ENCODE measurements at regions not wholly inside any gene's neighbourhood (a gene's known extent, or its start where the extent isn't known, plus 50 kb on each side); places are given as distances from the start of the nearest gene placed in this dataset.

DNA sequence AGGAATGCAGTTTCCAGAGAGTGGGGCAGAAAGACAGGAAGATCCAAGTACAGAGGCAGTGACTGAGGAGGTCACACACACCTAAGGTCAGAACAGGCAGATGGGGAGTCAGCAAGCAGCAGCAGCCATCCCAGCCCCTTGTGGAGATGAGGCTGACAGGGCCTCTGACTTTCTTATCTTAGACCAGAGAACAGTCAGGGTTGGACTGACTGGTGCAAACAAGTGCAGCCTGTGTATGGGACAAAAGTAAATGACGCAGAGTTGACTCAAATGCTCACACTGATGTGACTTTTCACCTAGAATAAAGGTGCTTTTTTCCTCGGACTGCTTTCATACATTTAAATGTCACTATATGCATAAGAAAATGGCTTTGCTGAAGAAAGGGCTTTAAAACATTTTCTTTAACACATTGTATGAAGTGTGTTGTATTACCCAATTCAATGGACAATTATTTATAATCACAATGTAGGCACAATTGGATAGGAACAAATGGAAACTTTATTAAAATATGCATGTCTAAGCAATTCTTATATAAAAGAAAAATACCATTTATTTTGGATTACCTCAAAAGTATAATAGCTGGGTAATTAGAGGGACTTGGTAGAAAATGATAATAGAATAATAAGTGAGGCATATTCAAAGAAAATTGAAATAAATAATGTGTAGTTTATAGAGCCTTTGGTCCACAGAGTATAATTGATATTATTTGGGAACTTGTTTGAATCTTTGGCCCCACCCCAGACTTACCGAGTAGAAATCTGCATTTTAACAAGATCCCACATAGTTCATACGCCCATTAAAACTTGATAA, 1321.5 kb upstream of the CELF4 start:
- in situ Hi-C loops (cut with HindIII; ENCODE audit: low sequenced_read_pairs): no loop called here

DNA sequence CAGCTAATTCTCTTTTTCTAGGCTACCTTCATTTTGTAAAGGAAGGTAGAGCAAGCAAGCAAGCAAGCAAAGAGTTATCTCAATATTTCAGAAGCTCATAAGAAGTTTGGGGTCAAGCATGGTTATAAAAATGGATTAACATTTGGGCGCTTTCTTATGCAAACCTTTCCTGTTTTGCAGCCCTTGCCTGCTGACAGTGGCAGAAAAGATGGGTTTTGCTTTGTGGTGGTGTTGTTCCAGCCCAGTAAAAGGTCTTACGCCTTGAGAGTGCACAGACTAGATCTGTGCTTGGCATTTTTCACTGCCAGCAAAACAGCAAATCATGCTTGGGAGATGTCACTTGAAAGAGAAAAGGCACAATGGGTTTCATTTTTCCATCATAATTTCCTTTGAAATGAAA, 1320.6 kb upstream of the CELF4 start:
- in situ Hi-C loops (cut with HindIII; ENCODE audit: low sequenced_read_pairs): no loop called here

DNA sequence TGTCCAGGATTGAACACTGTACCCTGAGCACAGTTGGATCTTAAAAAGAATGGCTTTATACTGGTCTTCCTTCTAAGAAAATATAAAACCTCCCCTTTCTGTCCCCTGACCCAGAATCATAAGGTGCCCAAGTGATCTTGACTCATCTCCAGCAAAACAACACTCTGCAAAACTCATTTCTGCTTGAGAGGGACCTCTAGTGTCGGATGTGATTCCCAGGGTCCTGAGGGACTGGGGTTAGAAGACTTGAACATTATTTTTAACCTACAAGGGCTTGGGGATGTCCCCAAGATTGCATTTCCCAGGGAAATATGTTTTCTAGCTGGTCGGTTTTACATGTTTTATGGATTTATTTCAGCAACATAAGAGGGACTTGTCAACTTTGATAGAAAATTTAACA, 1318.5 kb upstream of the CELF4 start:
- in situ Hi-C loops (cut with HindIII; ENCODE audit: low sequenced_read_pairs): no loop called here

DNA sequence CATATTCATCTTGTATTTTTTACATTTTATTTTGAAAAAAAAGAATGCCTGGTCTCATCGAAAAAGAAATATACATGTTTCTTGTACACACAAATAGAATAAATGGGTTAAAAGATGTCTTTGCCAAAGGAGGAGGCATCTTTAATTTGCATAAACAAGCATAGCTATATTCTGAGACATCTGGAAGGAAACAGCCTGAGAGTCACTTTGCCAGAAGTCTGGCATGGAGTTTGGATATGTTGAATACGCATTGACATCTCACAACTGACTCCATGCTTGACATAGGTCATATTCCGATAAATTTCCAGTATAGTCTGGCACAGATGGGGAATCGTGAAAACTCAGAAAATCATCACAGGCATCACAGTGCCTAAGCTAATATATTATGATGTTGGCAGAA, 1317.5 kb upstream of the CELF4 start:
- in situ Hi-C loops (cut with HindIII; ENCODE audit: low sequenced_read_pairs): no loop called here

DNA sequence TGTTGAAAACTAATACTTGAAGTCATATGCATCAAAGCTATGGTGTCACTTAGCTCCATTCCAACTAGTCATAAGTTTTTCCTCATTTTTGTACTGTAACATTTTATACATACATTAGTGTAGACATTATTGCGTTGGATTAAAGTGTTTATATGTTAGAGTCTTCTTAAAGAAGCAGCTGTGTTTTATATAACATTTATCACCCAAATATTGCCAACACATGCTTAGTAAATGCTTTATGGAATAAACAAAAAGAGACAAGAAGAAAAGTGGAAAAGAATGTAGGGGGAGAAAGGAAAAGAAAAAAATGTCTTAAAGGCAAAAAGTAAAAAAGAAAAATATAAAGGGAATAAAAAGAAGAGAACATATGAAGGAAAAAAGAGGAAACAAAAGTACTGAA, 1314.3 kb upstream of the CELF4 start:
- in situ Hi-C loops (cut with HindIII; ENCODE audit: low sequenced_read_pairs): no loop called here

DNA sequence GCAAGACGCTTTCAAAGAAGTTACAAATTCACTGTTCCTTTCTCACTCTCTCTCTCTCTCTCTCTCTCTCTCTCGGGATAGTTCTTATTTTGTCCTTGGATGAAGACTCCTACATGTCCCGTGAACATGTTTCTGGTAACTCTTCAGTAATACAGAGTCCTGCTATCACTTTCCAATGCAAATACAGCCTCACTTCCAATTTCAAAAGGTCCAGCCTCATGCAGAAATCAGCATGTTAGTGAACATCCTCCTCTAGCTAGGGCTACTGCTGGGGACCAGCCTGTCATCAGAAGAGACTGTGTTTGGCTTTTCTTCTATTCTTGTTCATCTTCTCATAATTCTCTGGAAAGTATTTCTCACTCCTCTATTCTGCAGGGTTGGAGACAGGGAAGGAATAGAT, 1306.7 kb upstream of the CELF4 start:
- in situ Hi-C loops (cut with HindIII; ENCODE audit: low sequenced_read_pairs): no loop called here

DNA sequence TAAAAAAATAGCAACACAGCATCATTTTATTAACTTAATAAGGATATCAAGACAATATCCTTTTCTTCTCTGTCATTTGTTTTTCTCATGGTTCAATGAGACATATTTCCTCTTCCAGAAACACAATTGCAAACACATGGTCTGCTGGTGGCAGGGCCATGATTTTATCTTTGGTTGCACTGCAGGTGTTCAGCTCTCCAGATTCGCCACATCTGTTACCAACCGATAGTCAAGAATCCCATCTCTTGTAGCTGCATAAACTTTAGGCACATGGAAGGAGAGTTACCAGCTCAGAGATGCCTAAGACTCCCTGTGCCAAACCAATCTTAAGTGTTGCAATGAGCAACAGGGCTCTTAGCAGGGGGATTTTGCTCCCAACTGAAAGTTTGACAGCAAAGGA, 1303.2 kb upstream of the CELF4 start:
- in situ Hi-C loops (cut with HindIII; ENCODE audit: low sequenced_read_pairs): no loop called here

DNA sequence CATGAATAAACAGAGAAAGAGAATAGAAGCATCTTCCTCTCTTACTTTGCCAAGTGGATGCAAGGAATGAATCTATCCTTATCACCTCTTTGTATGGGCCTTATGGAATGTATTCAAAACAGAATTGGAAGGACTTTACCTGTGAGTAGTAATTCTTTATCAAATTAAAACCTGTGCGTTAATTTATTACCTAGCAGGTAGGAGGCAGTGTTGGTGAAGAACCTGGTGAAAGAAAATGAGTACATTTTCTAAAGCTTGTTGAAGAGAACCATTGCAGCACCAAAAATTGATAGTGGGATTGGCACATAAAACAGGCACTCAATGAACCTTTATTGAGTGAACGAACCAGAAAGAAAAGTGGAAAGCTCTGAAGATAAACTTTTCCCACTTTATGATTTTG, 1302.1 kb upstream of the CELF4 start:
- in situ Hi-C loops (cut with HindIII; ENCODE audit: low sequenced_read_pairs): no loop called here

DNA sequence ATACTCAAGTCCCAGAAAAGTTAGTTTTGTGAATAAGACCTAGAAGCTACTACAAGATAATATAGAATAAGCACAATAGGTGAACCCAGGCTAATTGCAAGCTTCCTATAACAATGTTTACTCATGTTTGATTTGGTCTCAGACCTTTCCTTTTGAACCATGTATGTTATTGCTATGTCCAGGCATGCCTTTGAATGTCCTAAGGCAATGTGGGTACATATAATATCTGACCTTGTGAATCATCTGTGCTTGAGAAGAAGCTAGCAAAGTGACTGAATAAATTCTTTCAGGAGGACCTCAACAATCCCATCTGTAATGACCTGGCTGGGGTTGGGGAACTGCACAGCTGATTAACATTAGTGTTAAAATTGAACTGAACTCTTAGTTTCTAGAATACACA, 1285.9 kb upstream of the CELF4 start:
- in situ Hi-C loops (cut with HindIII; ENCODE audit: low sequenced_read_pairs): no loop called here

DNA sequence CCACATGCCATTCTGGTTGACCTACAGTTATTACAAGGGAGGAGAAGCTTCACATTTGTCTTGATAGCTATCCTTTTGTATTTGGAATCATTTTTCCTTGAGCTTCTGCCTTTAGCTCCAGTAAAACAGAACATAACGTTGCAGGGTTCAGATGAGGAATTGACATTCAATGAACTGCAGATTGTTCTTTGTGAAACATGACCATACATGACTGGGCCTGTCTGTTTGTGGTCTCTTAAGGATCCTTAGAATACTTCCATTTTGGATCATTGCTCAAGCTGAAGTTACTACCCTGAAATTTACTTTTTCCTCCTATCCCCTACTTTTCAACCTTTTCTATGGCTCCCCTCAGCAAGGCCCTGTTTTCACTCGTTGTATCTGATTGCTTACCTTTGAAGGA, 1281.7 kb upstream of the CELF4 start:
- in situ Hi-C loops (cut with HindIII; ENCODE audit: low sequenced_read_pairs): no loop called here

DNA sequence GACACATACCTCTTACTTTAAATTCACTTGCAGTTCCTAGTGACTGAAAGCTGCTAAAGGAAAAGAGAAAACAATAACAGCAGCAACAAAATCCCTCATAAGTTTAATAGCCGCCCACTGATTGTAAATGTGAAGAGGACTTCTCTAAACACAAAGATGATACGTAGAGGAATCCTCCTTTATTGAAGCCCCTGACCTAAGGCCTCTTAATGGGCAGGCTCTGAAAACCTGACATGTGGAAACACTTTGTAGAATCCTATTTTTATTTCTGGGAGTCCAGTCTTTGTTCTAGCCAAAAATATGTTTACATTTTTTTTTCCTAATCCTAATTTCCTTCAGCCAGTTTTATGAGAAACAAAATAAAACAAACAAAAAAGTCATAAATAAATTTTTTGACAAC, 1277.7 kb upstream of the CELF4 start:
- in situ Hi-C loops (cut with HindIII; ENCODE audit: low sequenced_read_pairs): no loop called here

DNA sequence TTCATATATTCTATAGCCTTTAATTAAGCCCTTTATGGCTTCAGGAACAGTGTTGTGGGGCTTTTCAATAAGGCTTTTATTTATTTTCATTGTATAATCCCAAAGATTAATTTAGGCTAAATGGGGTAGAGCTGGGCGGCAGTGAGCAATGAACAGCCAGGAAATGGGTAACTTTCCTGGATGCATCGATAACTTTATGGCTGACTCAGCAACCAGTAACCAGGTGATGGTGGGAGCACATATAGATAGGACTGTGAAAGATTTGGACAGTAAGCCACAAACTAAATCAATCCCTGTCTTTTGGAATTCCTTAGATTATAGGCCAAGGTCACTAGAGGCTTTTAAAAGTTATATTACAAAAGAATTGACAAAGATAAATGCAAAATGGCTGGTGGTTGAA, 1260.6 kb upstream of the CELF4 start:
- in situ Hi-C loops (cut with HindIII; ENCODE audit: low sequenced_read_pairs): no loop called here

DNA sequence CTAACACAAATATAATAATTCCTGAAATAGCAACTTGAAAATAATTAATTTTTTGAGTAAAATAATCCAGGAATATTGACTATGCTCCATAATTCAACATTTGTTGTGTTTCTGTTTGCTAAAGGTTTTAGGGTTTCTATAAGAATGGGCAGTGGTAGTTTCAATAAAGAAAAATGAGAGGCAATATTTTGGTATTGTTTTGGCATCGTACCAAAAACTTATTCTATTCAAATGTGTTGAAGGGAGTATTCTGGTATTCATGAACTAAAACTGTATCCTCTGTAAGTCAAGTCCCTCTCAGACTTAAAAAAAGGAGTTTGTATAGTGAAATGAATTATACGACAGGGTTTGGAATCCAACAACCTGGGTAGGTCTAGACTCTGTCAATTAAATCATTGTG, 1245.6 kb upstream of the CELF4 start:
- in situ Hi-C loops (cut with HindIII; ENCODE audit: low sequenced_read_pairs): no loop called here

DNA sequence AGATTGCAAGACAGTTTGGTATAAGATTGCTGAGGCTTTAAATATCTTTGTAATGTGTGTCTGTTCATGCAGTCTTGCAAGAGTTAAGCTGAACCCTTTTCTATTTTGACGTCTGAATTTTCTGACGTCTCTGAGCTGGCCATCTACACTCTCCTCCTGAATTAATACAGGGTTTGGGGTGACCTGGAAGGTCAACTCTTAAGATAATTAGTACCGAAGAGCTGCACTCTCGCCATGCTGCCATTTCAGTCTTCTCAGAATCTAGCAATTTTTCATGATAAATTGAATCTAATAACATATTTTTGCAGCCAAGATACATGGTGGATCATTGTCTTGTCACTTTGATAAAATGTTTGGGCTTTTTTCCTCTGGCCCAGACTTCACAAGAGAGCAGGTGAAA, 1245.2 kb upstream of the CELF4 start:
- in situ Hi-C loops (cut with HindIII; ENCODE audit: low sequenced_read_pairs): no loop called here

DNA sequence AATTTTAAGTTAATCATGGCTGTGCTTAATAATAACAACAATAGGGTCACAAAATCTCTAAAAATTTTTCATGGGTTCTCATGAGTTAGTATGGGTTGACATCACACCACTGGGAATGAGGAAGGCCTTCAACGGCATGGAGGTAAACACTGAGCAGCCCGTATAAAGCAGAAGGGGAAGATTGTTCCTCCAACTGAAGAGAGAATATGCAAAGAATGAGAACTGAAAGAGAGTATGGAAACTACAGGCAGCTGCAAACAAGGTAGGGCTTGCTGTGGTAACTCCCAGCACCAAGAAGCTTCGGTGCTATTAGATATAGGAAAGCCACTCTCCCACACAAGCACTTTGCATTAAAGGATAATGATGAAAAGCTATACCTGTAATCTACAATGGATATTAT, 1242.3 kb upstream of the CELF4 start:
- in situ Hi-C loops (cut with HindIII; ENCODE audit: low sequenced_read_pairs): no loop called here

DNA sequence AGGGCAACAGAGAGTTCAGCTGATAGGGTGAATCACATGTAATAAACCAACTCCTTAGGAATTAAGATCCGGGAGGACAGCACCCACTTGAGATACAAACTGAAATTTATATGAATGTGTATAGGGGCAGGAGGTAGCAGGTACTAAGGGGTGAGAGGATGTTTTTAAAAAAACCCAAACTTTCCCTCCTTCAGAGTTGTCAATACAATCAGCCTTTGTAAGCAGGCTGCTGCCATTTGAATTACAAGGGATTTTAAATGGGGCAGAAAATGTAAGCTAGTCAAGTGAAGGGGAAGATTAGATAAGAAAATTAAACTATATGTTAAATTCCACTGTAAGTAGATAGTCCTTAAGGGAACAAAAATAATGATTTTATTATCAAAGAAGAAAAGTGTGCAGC, 1239.7 kb upstream of the CELF4 start:
- in situ Hi-C loops (cut with HindIII; ENCODE audit: low sequenced_read_pairs): no loop called here

DNA sequence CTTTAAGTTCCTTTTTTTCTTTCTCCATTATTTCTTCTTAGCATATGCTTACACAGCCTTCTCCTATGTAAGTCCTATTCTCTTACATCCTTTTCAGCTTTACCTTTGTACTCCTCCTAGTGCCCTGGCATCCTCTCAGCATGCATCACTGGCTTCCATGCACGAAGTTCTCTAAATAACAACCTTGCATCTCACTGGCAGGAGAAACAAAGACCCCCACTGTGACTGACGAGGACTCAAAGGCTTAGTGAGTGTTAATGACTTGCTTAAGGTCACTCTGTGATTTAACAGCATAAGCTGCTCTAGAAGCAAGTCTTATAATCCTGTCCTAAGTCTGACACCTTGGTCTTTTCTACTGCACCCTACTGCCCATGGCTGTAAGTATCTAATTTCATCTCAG, 1236.0 kb upstream of the CELF4 start:
- in situ Hi-C loops (cut with HindIII; ENCODE audit: low sequenced_read_pairs): no loop called here

DNA sequence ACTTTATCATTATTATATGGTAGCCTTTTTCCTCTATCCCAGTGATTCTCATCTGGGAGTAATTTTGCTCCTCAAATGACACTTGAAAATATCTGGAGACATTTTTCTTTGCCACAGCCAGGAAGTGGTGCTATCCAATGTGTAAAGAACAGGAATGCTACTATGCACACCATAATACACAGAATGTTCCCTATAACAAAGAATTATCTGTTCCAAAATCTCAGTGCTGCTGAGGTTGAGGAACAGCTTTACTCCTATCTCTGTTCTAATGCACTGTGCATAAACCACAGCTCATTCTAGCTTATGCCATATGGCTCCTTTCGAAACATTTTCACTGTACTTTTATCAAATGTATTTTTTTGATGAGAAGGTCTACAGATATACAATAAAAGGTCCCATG, 1231.2 kb upstream of the CELF4 start:
- in situ Hi-C loops (cut with HindIII; ENCODE audit: low sequenced_read_pairs): no loop called here

DNA sequence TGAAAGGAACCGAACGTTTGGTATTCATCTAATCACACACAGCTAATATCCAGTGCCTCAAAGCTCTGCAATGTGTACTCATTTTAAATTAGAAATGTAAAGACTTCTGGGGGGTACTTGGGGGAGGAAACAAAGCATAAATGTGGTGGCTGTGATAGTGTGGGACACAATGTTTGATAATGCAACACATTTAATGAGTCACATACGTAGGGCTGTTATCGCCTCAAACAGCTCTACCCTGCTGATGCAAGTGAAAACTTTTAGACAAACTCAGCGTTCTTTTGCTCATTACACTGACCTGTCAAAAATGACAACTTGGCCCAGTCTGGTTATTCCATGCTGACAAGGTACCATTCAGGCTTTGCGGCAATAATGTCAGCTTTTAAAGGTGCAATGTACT, 1227.1 kb upstream of the CELF4 start:
- in situ Hi-C loops (cut with HindIII; ENCODE audit: low sequenced_read_pairs): no loop called here

DNA sequence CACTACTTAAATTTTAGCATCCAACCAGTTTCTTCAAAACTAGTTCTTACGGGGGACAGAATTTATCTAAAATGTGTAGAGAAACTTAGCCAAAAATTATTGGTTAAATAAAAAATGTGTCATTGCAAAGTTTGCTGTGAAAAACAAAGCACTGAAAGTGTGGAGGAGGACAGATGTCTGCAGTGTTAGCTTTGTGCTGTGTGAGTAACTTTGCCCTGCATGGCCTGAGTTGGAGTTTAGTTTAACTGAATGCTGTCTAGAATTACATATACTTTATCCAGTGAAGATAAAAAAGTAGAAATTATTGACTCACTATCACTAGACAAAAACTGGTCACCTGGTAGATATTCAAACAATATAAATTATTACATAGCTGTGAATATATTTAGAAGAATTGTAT, 1225.2 kb upstream of the CELF4 start:
- in situ Hi-C loops (cut with HindIII; ENCODE audit: low sequenced_read_pairs): no loop called here

DNA sequence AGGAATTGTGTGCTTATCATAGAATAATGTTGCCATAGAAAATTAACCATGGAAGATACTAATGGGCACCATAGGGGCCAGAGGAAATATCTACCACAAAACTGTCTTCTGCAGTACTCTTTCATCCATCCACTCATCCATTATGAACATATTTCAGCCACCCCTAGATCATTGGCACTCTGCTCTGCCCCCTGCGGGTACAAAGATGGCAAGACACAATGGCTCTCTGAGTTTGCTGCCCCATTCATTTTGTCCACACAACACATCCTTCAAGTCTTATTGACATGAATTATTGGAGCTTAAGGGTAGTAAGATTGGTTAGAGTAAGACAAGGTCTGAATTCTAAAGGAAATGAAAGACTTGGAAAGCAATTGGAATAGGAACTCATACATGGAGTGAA, 1224.7 kb upstream of the CELF4 start:
- in situ Hi-C loops (cut with HindIII; ENCODE audit: low sequenced_read_pairs): no loop called here

DNA sequence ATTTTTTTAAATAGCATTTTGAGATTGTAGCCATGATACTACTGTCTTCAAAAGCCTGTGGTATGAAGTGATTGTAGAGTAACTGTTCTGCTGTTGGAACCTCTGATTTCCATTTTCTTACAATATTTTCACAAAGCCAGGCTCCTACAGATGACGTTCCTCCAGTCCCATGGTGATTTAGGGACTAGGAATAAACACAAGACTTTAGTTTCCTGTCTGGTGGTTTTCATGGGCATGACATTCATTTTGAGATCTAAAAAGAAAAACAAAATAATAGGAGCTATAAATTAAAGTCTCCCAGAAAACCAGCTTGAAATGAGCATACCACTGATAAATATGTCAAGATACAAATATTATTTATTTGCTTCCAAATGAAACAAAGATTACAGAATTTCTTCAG, 1223.5 kb upstream of the CELF4 start:
- in situ Hi-C loops (cut with HindIII; ENCODE audit: low sequenced_read_pairs): no loop called here

DNA sequence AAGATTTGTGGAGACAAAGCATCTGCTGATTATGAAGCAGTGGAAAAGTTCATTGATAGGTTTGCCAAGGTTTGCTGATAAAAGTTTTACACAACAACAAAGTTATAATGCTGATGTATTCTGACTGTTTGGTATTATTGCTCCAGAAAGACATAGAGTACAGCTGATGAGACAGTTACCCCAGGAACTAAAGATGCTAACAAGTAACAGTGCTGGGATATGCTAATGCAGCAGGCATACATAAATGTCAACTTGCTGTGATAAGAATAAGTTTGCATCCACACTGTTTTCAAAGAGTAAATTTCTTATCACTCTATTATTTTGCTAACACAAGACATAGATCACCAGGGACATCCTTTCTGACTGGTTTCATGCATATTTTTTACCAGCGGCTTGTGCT, 1221.3 kb upstream of the CELF4 start:
- in situ Hi-C loops (cut with HindIII; ENCODE audit: low sequenced_read_pairs): no loop called here

Data from DLD1 (cell line).